ENCODE measurements at regions not wholly inside any gene's neighbourhood (a gene's known extent, or its start where the extent isn't known, plus 50 kb on each side); places are given as distances from the start of the nearest gene placed in this dataset.
"Not testable (repeated sequence)": the region's sequence is repeated elsewhere in the genome, so short reads cannot be mapped to it uniquely, and the experiment has no call there.

DNA sequence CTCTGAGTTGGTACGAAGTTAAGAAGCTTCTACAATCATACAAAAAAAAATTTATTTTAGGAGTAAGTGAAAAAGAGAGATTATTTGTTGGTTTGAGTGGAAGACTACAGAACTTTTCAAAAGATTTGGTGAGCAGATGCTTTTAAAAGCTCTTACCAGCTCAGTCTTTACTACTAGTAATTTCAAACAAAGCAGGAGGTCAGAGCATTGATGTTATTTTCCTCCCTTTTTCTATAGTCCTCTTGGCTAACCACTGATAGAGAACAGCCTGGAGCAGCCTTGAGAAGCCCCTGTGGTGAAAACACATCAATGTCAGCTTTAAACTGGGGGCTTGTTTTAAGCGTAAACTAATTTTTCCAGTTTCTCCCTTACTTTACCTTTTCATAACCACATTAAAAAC is 559.3 kb upstream of the CDH2 start:
- H4K20me1 ChIP-seq (ENCODE audit: insufficient read depth, poor library complexity, severe bottlenecking), result no peaks in the 10 kb centered on the region
- no peak overlapping the region for H3K4me3 ChIP-seq
- H3K9me3 ChIP-seq (ENCODE audit: low read depth), result no peaks in the 10 kb centered on the region
- H3K27ac ChIP-seq, result no peak overlapping the region
- H3K27me3 ChIP-seq, result no peaks in the 10 kb centered on the region
- H3K9me2 ChIP-seq (replicated peaks; ENCODE audit: insufficient read depth), result no peaks in the 10 kb centered on the region
- no peak for DNase-seq (ENCODE audit: low spot score)
- H3K36me3 ChIP-seq (replicated peaks; ENCODE audit: insufficient read depth, low read depth), result no peaks in the 10 kb centered on the region
- TF ChIP-seq EZH2 (IDR thresholded peaks at IDR 0.05; ENCODE audit: borderline replicate concordance) (no peak), EZH2phosphoT487 (IDR thresholded peaks at IDR 0.05; ENCODE audit: low read depth, severe bottlenecking, unreplicated experiment) (no peak)
- TF ChIP-seq, protein P1, sequence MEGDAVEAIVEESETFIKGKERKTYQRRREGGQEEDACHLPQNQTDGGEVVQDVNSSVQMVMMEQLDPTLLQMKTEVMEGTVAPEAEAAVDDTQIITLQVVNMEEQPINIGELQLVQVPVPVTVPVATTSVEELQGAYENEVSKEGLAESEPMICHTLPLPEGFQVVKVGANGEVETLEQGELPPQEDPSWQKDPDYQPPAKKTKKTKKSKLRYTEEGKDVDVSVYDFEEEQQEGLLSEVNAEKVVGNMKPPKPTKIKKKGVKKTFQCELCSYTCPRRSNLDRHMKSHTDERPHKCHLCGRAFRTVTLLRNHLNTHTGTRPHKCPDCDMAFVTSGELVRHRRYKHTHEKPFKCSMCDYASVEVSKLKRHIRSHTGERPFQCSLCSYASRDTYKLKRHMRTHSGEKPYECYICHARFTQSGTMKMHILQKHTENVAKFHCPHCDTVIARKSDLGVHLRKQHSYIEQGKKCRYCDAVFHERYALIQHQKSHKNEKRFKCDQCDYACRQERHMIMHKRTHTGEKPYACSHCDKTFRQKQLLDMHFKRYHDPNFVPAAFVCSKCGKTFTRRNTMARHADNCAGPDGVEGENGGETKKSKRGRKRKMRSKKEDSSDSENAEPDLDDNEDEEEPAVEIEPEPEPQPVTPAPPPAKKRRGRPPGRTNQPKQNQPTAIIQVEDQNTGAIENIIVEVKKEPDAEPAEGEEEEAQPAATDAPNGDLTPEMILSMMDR (IDR thresholded peaks at IDR 0.05; ENCODE audit: poor library complexity), result no peak
- no peak overlapping the region for H3K4me2 ChIP-seq
- no peaks in the 10 kb centered on the region for H3K4me1 ChIP-seq (ENCODE audit: insufficient read depth)
- H2AFZ ChIP-seq, result no peak overlapping the region
- 84% methylated on average over 2 of the region's 2 CpGs for WGBS (ENCODE audit: low lambda C conversion rate, missing lambda C conversion rate)
- no peaks in the 10 kb centered on the region for H3K79me2 ChIP-seq

DNA sequence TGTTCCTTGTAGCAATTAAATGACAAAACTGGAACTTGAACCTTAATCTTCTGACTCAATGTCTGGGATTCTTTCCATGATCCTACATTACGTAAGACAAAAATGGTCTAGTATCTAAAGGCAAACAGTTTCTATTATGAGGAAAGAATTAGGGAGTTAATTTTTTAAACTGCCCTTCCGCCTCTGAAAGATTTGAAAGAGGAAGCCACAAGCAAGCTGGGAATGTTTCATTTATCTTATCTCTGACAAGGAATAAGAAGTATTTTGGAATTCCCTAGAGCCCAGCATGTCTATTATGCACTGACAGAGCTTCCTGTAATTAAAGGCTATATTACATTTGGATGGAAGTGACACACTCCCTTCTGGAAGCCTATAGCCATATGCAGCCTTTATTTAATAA is 558.8 kb upstream of the CDH2 start:
- H3K4me1 ChIP-seq (ENCODE audit: insufficient read depth), result no peaks in the 10 kb centered on the region
- 57% methylated on average over 2 of the region's 2 CpGs for WGBS (ENCODE audit: low lambda C conversion rate, missing lambda C conversion rate)
- no peaks in the 10 kb centered on the region for H3K27me3 ChIP-seq
- H3K9me3 ChIP-seq (ENCODE audit: low read depth), result no peaks in the 10 kb centered on the region
- H4K20me1 ChIP-seq (ENCODE audit: insufficient read depth, poor library complexity, severe bottlenecking), result no peaks in the 10 kb centered on the region
- DNase-seq (ENCODE audit: low spot score), result no peak
- no peaks in the 10 kb centered on the region for H3K9me2 ChIP-seq (replicated peaks; ENCODE audit: insufficient read depth)
- no peak overlapping the region for H3K4me2 ChIP-seq
- H3K27ac ChIP-seq, result no peak overlapping the region
- H3K79me2 ChIP-seq, result no peaks in the 10 kb centered on the region
- no peak overlapping the region for H2AFZ ChIP-seq
- H3K36me3 ChIP-seq (replicated peaks; ENCODE audit: insufficient read depth, low read depth), result no peaks in the 10 kb centered on the region
- TF ChIP-seq EZH2phosphoT487 (IDR thresholded peaks at IDR 0.05; ENCODE audit: low read depth, severe bottlenecking, unreplicated experiment) (no peak), EZH2 (IDR thresholded peaks at IDR 0.05; ENCODE audit: borderline replicate concordance) (no peak)
- TF ChIP-seq, protein P1 (IDR thresholded peaks at IDR 0.05; ENCODE audit: poor library complexity), result no peak
- no peak overlapping the region for H3K4me3 ChIP-seq

DNA sequence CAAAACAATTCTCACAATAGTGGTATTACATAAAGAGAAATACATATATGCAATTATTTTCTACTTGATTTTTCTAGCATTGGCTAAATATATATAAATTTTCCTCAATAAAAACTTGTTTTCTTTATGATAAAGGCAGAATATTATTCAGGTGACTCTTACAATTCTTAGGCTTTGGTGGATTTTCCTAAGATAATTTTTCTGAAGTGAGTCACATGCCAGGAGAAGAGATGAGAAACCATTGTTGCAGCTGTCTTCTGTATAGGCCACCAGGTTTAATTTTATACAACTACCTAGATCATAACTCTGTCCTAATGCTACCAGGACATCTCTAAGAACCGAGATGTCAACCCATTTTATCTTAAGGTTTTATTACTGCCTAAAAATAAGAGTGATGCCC is 552.4 kb upstream of the CDH2 start:
- H3K9me2 ChIP-seq (replicated peaks; ENCODE audit: insufficient read depth), result no peaks in the 10 kb centered on the region
- no peak for TF ChIP-seq EZH2 (IDR thresholded peaks at IDR 0.05; ENCODE audit: borderline replicate concordance)
- TF ChIP-seq, protein P1 (IDR thresholded peaks at IDR 0.05; ENCODE audit: poor library complexity), result no peak
- no peak for TF ChIP-seq EZH2phosphoT487 (IDR thresholded peaks at IDR 0.05; ENCODE audit: low read depth, severe bottlenecking, unreplicated experiment)
- no peak overlapping the region for H3K27ac ChIP-seq
- H2AFZ ChIP-seq, result no peak overlapping the region
- no peak for DNase-seq (ENCODE audit: low spot score)
- WGBS (ENCODE audit: low lambda C conversion rate, missing lambda C conversion rate), result 100% methylated on average over 1 of the region's 1 CpG
- H3K79me2 ChIP-seq, result no peaks in the 10 kb centered on the region
- no peak overlapping the region for H3K4me2 ChIP-seq
- no peaks in the 10 kb centered on the region for H3K9me3 ChIP-seq (ENCODE audit: low read depth)
- no peaks in the 10 kb centered on the region for H3K4me1 ChIP-seq (ENCODE audit: insufficient read depth)
- no peak overlapping the region for H3K4me3 ChIP-seq
- H4K20me1 ChIP-seq (ENCODE audit: insufficient read depth, poor library complexity, severe bottlenecking), result no peaks in the 10 kb centered on the region
- no peaks in the 10 kb centered on the region for H3K27me3 ChIP-seq
- no peaks in the 10 kb centered on the region for H3K36me3 ChIP-seq (replicated peaks; ENCODE audit: insufficient read depth, low read depth)

DNA sequence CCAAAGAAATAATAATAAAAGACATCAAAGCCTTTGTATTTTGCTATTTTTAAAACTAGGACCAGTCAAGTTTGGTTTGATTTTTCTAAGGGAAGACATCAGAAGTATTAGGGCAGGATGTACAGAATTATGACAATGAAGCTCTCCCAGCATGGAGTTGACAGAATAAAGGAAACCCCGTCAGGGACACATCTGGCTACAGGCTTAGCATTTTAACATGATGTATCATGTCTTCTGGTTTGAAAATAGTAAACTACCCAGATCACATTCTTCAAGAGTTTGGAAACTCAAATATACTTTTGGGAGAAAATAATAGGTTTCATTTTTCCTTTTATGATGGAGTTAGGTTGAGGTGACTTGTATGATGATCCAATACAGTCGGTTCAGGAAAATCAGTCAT is 552.0 kb upstream of the CDH2 start:
- no peaks in the 10 kb centered on the region for H3K9me3 ChIP-seq (ENCODE audit: low read depth)
- H3K79me2 ChIP-seq, result no peaks in the 10 kb centered on the region
- H3K36me3 ChIP-seq (replicated peaks; ENCODE audit: insufficient read depth, low read depth), result no peaks in the 10 kb centered on the region
- no peaks in the 10 kb centered on the region for H4K20me1 ChIP-seq (ENCODE audit: insufficient read depth, poor library complexity, severe bottlenecking)
- no peak overlapping the region for H2AFZ ChIP-seq
- H3K4me2 ChIP-seq, result no peak overlapping the region
- no peaks in the 10 kb centered on the region for H3K9me2 ChIP-seq (replicated peaks; ENCODE audit: insufficient read depth)
- no peak overlapping the region for H3K27ac ChIP-seq
- TF ChIP-seq, protein P1 (IDR thresholded peaks at IDR 0.05; ENCODE audit: poor library complexity), result no peak
- no peak for TF ChIP-seq EZH2 (IDR thresholded peaks at IDR 0.05; ENCODE audit: borderline replicate concordance)
- TF ChIP-seq EZH2phosphoT487 (IDR thresholded peaks at IDR 0.05; ENCODE audit: low read depth, severe bottlenecking, unreplicated experiment), result no peak
- DNase-seq (ENCODE audit: low spot score), result no peak
- WGBS (ENCODE audit: low lambda C conversion rate, missing lambda C conversion rate), result 36% methylated on average over 2 of the region's 2 CpGs
- no peaks in the 10 kb centered on the region for H3K4me1 ChIP-seq (ENCODE audit: insufficient read depth)
- no peak overlapping the region for H3K4me3 ChIP-seq
- no peaks in the 10 kb centered on the region for H3K27me3 ChIP-seq

DNA sequence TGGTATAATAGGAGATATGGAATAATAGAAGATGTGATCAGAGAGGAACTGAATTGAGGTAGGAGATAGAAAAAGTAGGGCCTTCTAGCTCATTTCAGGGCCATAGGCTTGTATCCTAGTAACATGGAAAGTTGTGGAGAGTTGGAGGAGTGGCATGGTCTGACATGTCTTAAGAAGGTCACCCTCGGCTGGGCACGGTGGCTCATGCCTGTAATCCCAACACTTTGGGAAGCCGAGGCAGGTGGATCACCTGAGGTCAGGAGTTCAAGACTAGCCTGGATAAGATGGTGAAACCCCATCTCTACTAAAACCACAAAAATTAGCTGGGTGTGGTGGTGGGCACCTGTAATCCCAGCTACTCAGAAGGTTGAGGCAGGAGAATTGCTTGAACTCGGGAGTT is 550.3 kb upstream of the CDH2 start:
- H4K20me1 ChIP-seq (ENCODE audit: insufficient read depth, poor library complexity, severe bottlenecking); H3K9me3 ChIP-seq (ENCODE audit: low read depth); H3K4me3 ChIP-seq; DNase-seq (ENCODE audit: low spot score); H3K79me2 ChIP-seq; H3K36me3 ChIP-seq (replicated peaks; ENCODE audit: insufficient read depth, low read depth); H3K9me2 ChIP-seq (replicated peaks; ENCODE audit: insufficient read depth); H3K4me1 ChIP-seq (ENCODE audit: insufficient read depth); H2AFZ ChIP-seq; H3K27ac ChIP-seq; H3K4me2 ChIP-seq; H3K27me3 ChIP-seq: not testable (repeated sequence)
- 93% methylated on average over 4 of the region's 4 CpGs for WGBS (ENCODE audit: low lambda C conversion rate, missing lambda C conversion rate)

Measured in hepatocyte (in vitro differentiated cells).